Neural cell (in vitro differentiated cells): ENCODE measurements at regions not wholly inside any gene's neighbourhood (a gene's known extent, or its start where the extent isn't known, plus 50 kb on each side); places are given as distances from the start of the nearest gene placed in this dataset.
"Not testable (repeated sequence)": the region's sequence is repeated elsewhere in the genome, so short reads cannot be mapped to it uniquely, and the experiment has no call there.

Experiments used
- CTCF ChIP-seq: fragments of 450-650 bp; IDR thresholded peaks from 2 replicates; pipeline ENCODE4 v1.5.1; 2014; ENCODE audit warnings: antibody characterized with exemption, mild to moderate bottlenecking, moderate library complexity; ENCODE audit not compliant: poor library complexity, severe bottlenecking
- EZH2 ChIP-seq: fragments of 200-600, 300-800 bp; shearing (Covaris generic), sonication (generic); IDR thresholded peaks from 2 replicates; pipeline ENCODE4 v1.6.1; 2014; ENCODE audit warnings: antibody characterized with exemption, low read length, borderline replicate concordance, mild to moderate bottlenecking; ENCODE audit not compliant: insufficient read depth, poor library complexity, severe bottlenecking

GRCh38 chr9:32166316-32166715 is 218.1 kb upstream of the ACO1 start:
- TF ChIP-seq EZH2, CTCF: not testable (repeated sequence)
